Transverse colon (tissue), 4 donors: ENCODE measurements at regions not wholly inside any gene's neighbourhood (a gene's known extent, or its start where the extent isn't known, plus 50 kb on each side); places are given as distances from the start of the nearest gene placed in this dataset.

Experiments used
- DNase-seq: peaks from one replicate; pipeline ENCODE4 v3.0.0-alpha.2; 2019
- H3K27ac ChIP-seq, 4 donors: fragments of 200-600 bp; sonication (generic); 2 replicates each; pipeline ENCODE4 v1.5.1; 2016 to 2018; ENCODE audit warnings: inconsistent platforms in 4 of 4
- H3K27me3 ChIP-seq: fragments of 200-600 bp; sonication (generic); 2 replicates; pipeline ENCODE4 v1.5.1; 2017; ENCODE audit warnings: inconsistent platforms
- H3K36me3 ChIP-seq, 4 donors: fragments of 200-600 bp; sonication (generic); 2 replicates each; pipeline ENCODE4 v1.5.1; 2017 to 2019; ENCODE audit warnings: inconsistent platforms in 4 of 4
- H3K4me1 ChIP-seq, 4 donors: fragments of 200-600 bp; sonication (generic); 2 replicates each; pipeline ENCODE4 v1.5.1; 2017 to 2020; ENCODE audit warnings: inconsistent platforms in 4 of 4
- H3K4me3 ChIP-seq, 4 donors: fragments of 200-600 bp; sonication (generic); 1 replicate in 1 of 4; 2 replicates in 3 of 4; pipeline versions ENCODE4 v1.5.1 to v1.6.1; 2017 to 2019; ENCODE audit warnings: inconsistent platforms in 4 of 4
- H3K9me3 ChIP-seq, 2 donors: fragments of 200-600 bp; sonication (generic); 2 replicates each; pipeline ENCODE4 v1.5.1; 2017 to 2019; ENCODE audit warnings: inconsistent platforms in 2 of 2
- EP300 ChIP-seq: sonication (generic); formaldehyde crosslinking; IDR thresholded peaks from one replicate; pipeline ENCODE4 v1.6.1; 2017; ENCODE audit warnings: antibody characterized with exemption, low read depth
- POLR2A ChIP-seq: fragments of 450-650 bp; IDR thresholded peaks from one replicate; pipeline ENCODE4 v1.6.1; 2016; ENCODE audit warnings: antibody characterized with exemption, mild to moderate bottlenecking, moderate library complexity
- POLR2AphosphoS5 ChIP-seq, 3 donors: sonication (generic); formaldehyde crosslinking; IDR thresholded peaks; one replicate each; pipeline ENCODE4 v1.6.1; 2016; ENCODE audit warnings: antibody characterized with exemption in 3 of 3
- WGBS, 2 donors: methylation state at CpG; one replicate each; pipeline ENCODE4 v1.1.5; 2018; ENCODE audit warnings: low coverage in 1 of 2; 5-methylcytosine and 5-hydroxymethylcytosine counted together
- in situ Hi-C, 4 donors: fragments of 200-750 bp; cut with MboI; loops; one replicate each; pipeline versions ENCODE4 v1.15.0 to v1.15.1; 2017; ENCODE audit warnings: low sequenced_read_pairs in 3 of 4, low pct_ligation_motif_present in 1 of 4, low pct_unique_long_range_greater_than_20kb in 1 of 4
- intact Hi-C: fragments of 100-400 bp; cut with DNase I; formaldehyde crosslinking; loops from one replicate; pipeline ENCODE4 v1.15.1; 2023; ENCODE audit warnings: low total_unique reads
- TF ChIP-seq, protein P1 (sequence below), 5 experiments: fragments of 200-600 bp in 3 of 5; fragments of 450-650 bp in 2 of 5; sonication (generic) in 3 of 5; IDR thresholded peaks; 1 replicate in 2 of 5; 2 replicates in 3 of 5; pipeline ENCODE4 v1.5.1; 2016 to 2017; ENCODE audit warnings: antibody characterized with exemption in 5 of 5, inconsistent platforms in 3 of 5, mild to moderate bottlenecking in 2 of 5, moderate library complexity in 1 of 5

GRCh38 chr14:34257505-34257904 lies 204.5 kb downstream of the SPTSSA start:
- in situ Hi-C loops = no loop called here
- DNase-seq = no peak
- H3K27ac ChIP-seq = no peak overlapping the region
- no peak overlapping the region for H3K4me3 ChIP-seq
- intact Hi-C loops = no loop called here
- WGBS, 2 donors = 80 to 81% methylated on average over 4 of the region's 4 CpGs
- no peaks in the 10 kb centered on the region for H3K36me3 ChIP-seq
- TF ChIP-seq POLR2AphosphoS5 (IDR thresholded peaks at IDR 0.05) (no peak), EP300 (no peak), POLR2A (no peak)
- TF ChIP-seq, protein P1, sequence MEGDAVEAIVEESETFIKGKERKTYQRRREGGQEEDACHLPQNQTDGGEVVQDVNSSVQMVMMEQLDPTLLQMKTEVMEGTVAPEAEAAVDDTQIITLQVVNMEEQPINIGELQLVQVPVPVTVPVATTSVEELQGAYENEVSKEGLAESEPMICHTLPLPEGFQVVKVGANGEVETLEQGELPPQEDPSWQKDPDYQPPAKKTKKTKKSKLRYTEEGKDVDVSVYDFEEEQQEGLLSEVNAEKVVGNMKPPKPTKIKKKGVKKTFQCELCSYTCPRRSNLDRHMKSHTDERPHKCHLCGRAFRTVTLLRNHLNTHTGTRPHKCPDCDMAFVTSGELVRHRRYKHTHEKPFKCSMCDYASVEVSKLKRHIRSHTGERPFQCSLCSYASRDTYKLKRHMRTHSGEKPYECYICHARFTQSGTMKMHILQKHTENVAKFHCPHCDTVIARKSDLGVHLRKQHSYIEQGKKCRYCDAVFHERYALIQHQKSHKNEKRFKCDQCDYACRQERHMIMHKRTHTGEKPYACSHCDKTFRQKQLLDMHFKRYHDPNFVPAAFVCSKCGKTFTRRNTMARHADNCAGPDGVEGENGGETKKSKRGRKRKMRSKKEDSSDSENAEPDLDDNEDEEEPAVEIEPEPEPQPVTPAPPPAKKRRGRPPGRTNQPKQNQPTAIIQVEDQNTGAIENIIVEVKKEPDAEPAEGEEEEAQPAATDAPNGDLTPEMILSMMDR (IDR thresholded peaks at IDR 0.05) = no peak
- peaks cover 0 to 20% (median 2%) of the 10 kb centered on the region in 4 donors for H3K4me1 ChIP-seq
- H3K9me3 ChIP-seq = no peaks in the 10 kb centered on the region
- no peaks in the 10 kb centered on the region for H3K27me3 ChIP-seq

DNA sequence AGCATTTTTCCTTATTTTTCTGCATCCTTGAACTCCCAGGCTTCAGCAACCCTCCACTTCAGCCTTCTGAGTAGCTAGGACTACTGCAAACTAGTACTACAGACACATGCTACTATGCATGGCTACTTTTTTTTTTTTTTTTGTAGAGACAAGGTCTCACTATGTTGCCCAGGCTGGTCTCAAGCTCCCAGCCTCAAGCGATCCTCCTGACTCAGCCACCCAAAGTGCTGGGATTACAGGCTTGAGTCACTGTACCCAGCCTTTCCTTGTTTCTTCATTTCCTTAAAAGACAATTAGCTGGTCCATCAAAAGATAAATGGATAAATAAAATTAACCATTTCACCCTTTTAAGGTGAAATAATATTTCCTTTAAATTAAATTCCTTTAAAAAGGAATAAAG lies 205.8 kb downstream of the SPTSSA start:
- H3K4me3 ChIP-seq = no peak overlapping the region
- H3K27me3 ChIP-seq = no peaks in the 10 kb centered on the region
- TF ChIP-seq EP300 (no peak), POLR2AphosphoS5 (IDR thresholded peaks at IDR 0.05) (no peak), POLR2A (no peak)
- TF ChIP-seq, protein P1 (IDR thresholded peaks at IDR 0.05) = no peak
- H3K27ac ChIP-seq = no peak overlapping the region
- H3K9me3 ChIP-seq = no peaks in the 10 kb centered on the region
- H3K4me1 ChIP-seq = peaks cover 0 to 20% (median 2%) of the 10 kb centered on the region in 4 donors
- no peak for DNase-seq
- in situ Hi-C loops = no loop called here
- no peaks in the 10 kb centered on the region for H3K36me3 ChIP-seq
- intact Hi-C loops = no loop called here
- 96 to 100% methylated on average over 1 of the region's 1 CpG for WGBS, 2 donors

DNA sequence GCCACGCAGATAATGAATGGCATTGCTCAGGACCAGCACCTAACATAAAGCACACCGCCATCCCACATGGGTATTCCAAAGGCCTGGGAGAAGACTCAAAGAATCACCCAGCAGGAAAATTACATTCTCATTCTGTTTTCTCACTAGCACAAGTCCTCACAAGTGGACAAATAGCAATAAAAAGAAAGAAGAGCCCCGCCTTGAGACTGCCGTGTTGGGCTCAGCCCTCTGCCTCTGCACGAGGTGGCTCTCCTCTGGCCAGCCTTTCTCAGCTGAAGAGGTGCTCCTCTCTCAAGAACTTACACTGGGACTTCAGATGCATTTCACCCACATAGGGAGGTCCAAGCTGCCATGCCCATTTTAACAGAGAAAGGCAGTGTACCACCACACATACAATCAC lies 207.5 kb downstream of the SPTSSA start:
- Histone ChIP-seq H3K4me1 (peaks cover 0 to 20% (median 2%) of the 10 kb centered on the region in 4 donors), H3K27ac (no peak overlapping the region), H3K9me3 (no peaks in the 10 kb centered on the region), H3K27me3 (no peaks in the 10 kb centered on the region), H3K36me3 (no peaks in the 10 kb centered on the region), H3K4me3 (no peak overlapping the region)
- no peak for DNase-seq
- intact Hi-C loops (no loop called here), in situ Hi-C loops (no loop called here)
- no peak for TF ChIP-seq EP300
- no peak for TF ChIP-seq POLR2AphosphoS5 (IDR thresholded peaks at IDR 0.05)
- no peak for TF ChIP-seq POLR2A
- TF ChIP-seq, protein P1 (IDR thresholded peaks at IDR 0.05) = no peak
- 54 to 77% methylated on average over 2 to 5 of the region's 5 CpGs for whole genome bisulfite sequencing, 2 donors

GRCh38 chr14:34254031-34254430 lies 208.0 kb downstream of the SPTSSA start:
- TF ChIP-seq, protein P1 (IDR thresholded peaks at IDR 0.05) = no peak
- TF ChIP-seq EP300 = no peak
- TF ChIP-seq POLR2AphosphoS5 (IDR thresholded peaks at IDR 0.05) = no peak
- no peak for TF ChIP-seq POLR2A
- H3K27ac ChIP-seq = no peak overlapping the region
- peaks cover 0 to 20% (median 2%) of the 10 kb centered on the region in 4 donors for H3K4me1 ChIP-seq
- no peaks in the 10 kb centered on the region for H3K9me3 ChIP-seq
- intact Hi-C loops = no loop called here
- 86 to 91% methylated on average over 1 of the region's 1 CpG for WGBS, 2 donors
- DNase-seq = no peak
- no peaks in the 10 kb centered on the region for H3K27me3 ChIP-seq
- in situ Hi-C loops = no loop called here
- no peaks in the 10 kb centered on the region for H3K36me3 ChIP-seq
- no peak overlapping the region for H3K4me3 ChIP-seq
